Parathyroid adenoma (tissue), 2 donors: ENCODE measurements at regions not wholly inside any gene's neighbourhood (a gene's known extent, or its start where the extent isn't known, plus 50 kb on each side); places are given as distances from the start of the nearest gene placed in this dataset.

Source experiments
- H2AFZ ChIP-seq: fragments of 300-600 bp; sonication (generic); one replicate; pipeline ENCODE4 v1.7.0; 2017; ENCODE audit warnings: antibody characterized with exemption, mild to moderate bottlenecking
- H3K27ac ChIP-seq: fragments of 300-600 bp; sonication (generic); one replicate; pipeline ENCODE4 v1.7.0; 2017
- H3K27me3 ChIP-seq: fragments of 300-600 bp; sonication (generic); one replicate; pipeline ENCODE4 v1.7.0; 2017; ENCODE audit warnings: low read length; ENCODE audit not compliant: control insufficient read depth, insufficient read depth
- H3K36me3 ChIP-seq: fragments of 300-600 bp; sonication (generic); one replicate; pipeline ENCODE4 v1.7.0; 2017; ENCODE audit warnings: low read length; ENCODE audit not compliant: control insufficient read depth, insufficient read depth
- H3K4me1 ChIP-seq: fragments of 300-600 bp; sonication (generic); one replicate; pipeline ENCODE4 v1.7.0; 2017; ENCODE audit warnings: control low read depth
- H3K4me2 ChIP-seq: fragments of 300-600 bp; sonication (generic); one replicate; pipeline ENCODE4 v1.7.0; 2017; ENCODE audit warnings: low read length
- H3K4me3 ChIP-seq: fragments of 300-600 bp; sonication (generic); one replicate; pipeline ENCODE4 v1.7.0; 2017; ENCODE audit warnings: low read depth, low read length
- H3K79me2 ChIP-seq: fragments of 300-600 bp; sonication (generic); one replicate; pipeline ENCODE4 v1.7.0; 2017; ENCODE audit warnings: control low read depth
- H3K9ac ChIP-seq: fragments of 300-600 bp; sonication (generic); one replicate; pipeline ENCODE4 v1.7.0; 2017; ENCODE audit warnings: mild to moderate bottlenecking
- H3K9me3 ChIP-seq: fragments of 300-600 bp; sonication (generic); one replicate; pipeline ENCODE4 v1.7.0; 2017; ENCODE audit warnings: low read length; ENCODE audit not compliant: control insufficient read depth
- TF ChIP-seq, protein P1 (sequence below): fragments of 300-600 bp; sonication (generic); IDR thresholded peaks from one replicate; pipeline ENCODE4 v1.7.0; 2017; ENCODE audit warnings: antibody characterized with exemption, mild to moderate bottlenecking
- donor health status: primary hyperparathyroidism.

DNA sequence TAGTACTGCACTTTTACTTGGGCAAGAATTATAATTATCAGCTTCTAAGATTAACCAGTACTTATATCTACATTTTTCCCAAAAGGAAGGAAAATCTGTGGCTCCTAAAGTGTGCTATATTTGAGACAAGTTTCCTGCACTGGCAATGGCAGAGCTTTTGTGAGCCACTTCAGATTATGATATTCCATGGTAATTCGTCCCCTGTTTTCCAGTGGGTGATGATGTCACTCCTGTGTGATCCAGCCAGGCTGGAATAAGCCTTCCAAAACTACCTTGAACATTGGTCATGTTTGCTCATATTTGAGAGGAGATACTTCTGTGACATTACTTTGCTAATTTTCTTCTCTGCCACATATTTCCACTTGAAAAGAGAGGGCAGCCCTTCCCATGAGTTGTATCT lies 302.1 kb downstream of the MDFIC start:
- H3K9me3 ChIP-seq, result no peaks in the 10 kb centered on the region
- no peaks in the 10 kb centered on the region for H3K36me3 ChIP-seq

DNA sequence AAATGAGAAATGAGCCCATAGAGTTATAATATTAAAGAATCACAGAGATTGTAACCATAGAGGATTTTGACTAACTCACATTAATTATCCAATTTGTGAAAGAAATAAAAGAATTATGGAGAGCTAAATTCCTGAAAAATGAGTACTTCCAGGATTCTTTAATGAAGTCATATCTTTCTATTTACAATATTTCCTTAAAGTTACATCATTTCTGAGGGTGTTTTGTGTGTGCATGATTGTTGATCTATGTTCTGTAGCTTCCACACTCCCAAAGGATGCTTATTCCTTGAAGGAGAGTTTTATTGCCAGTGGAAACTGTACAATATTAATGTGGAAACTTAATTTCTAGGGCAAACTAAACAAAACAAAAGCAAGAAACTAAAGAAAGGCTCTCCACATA lies 299.6 kb downstream of the MDFIC start:
- Histone ChIP-seq H3K4me3 (no peak overlapping the region), H3K9ac (no peak overlapping the region), H3K27ac (no peak overlapping the region), H2AFZ (no peak overlapping the region), H3K4me1 (no peaks in the 10 kb centered on the region), H3K79me2 (no peaks in the 10 kb centered on the region), H3K4me2 (no peak overlapping the region), H3K27me3 (no peaks in the 10 kb centered on the region), H3K9me3 (no peaks in the 10 kb centered on the region), H3K36me3 (no peaks in the 10 kb centered on the region)
- TF ChIP-seq, protein P1, sequence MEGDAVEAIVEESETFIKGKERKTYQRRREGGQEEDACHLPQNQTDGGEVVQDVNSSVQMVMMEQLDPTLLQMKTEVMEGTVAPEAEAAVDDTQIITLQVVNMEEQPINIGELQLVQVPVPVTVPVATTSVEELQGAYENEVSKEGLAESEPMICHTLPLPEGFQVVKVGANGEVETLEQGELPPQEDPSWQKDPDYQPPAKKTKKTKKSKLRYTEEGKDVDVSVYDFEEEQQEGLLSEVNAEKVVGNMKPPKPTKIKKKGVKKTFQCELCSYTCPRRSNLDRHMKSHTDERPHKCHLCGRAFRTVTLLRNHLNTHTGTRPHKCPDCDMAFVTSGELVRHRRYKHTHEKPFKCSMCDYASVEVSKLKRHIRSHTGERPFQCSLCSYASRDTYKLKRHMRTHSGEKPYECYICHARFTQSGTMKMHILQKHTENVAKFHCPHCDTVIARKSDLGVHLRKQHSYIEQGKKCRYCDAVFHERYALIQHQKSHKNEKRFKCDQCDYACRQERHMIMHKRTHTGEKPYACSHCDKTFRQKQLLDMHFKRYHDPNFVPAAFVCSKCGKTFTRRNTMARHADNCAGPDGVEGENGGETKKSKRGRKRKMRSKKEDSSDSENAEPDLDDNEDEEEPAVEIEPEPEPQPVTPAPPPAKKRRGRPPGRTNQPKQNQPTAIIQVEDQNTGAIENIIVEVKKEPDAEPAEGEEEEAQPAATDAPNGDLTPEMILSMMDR, result no peak

More for the DNA sequence above, 302.1 kb downstream of the MDFIC start:
- H3K9ac ChIP-seq, result no peak overlapping the region
- H3K4me3 ChIP-seq, result no peak overlapping the region
- H3K79me2 ChIP-seq, result no peaks in the 10 kb centered on the region
- H2AFZ ChIP-seq, result no peak overlapping the region
- H3K4me2 ChIP-seq, result no peak overlapping the region
- no peaks in the 10 kb centered on the region for H3K27me3 ChIP-seq
- TF ChIP-seq, protein P1, result no peak
- H3K4me1 ChIP-seq, result no peaks in the 10 kb centered on the region
- no peak overlapping the region for H3K27ac ChIP-seq

DNA sequence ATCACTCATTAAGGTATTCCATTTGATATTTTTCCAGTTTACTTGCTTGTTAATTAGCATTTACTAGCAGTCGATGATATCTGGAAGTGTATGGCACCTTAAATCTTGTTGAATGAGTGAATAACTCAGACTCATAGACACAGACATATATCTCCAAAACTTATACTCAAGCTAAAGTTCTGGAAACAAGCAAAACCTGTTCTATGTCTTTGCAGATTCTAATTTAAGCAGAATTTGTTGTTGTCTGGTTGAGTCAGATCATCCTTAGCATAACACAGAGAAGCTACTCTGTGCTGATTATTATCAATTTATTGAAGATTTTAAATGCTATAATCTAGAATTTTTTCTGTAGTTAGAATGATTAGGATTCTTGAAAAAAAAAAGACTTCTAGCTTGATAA lies 296.2 kb downstream of the MDFIC start:
- Histone ChIP-seq H3K4me1 (no peaks in the 10 kb centered on the region), H2AFZ (no peak overlapping the region), H3K27me3 (no peaks in the 10 kb centered on the region), H3K79me2 (no peaks in the 10 kb centered on the region), H3K9me3 (no peaks in the 10 kb centered on the region), H3K27ac (no peak overlapping the region), H3K36me3 (no peaks in the 10 kb centered on the region), H3K4me3 (no peak overlapping the region), H3K9ac (no peak overlapping the region), H3K4me2 (no peak overlapping the region)
- TF ChIP-seq, protein P1, result no peak

DNA sequence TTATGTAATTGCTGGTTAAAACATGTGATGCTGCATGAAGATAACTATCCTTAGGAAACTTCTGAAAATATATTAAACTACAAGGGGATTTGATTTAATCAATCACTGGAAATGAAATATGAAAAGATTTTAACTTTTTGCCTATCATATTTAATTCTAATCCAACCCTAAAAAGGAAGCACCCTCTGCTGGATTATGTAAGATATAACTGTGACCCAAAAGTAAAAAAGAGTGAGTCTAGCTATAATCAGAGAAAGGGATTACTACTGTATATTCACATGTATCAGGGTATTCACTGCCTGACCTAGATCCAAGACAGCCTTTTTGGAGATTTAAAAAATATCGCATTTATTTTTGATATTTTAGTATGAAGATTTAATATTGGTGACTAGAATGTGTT lies 295.5 kb downstream of the MDFIC start:
- Histone ChIP-seq H3K9me3 (no peaks in the 10 kb centered on the region), H3K27ac (no peak overlapping the region), H3K9ac (no peak overlapping the region), H3K36me3 (no peaks in the 10 kb centered on the region), H3K79me2 (no peaks in the 10 kb centered on the region), H3K27me3 (no peaks in the 10 kb centered on the region), H3K4me3 (no peak overlapping the region), H3K4me2 (no peak overlapping the region), H2AFZ (no peak overlapping the region), H3K4me1 (no peaks in the 10 kb centered on the region)
- TF ChIP-seq, protein P1, result peak; percentile 10

DNA sequence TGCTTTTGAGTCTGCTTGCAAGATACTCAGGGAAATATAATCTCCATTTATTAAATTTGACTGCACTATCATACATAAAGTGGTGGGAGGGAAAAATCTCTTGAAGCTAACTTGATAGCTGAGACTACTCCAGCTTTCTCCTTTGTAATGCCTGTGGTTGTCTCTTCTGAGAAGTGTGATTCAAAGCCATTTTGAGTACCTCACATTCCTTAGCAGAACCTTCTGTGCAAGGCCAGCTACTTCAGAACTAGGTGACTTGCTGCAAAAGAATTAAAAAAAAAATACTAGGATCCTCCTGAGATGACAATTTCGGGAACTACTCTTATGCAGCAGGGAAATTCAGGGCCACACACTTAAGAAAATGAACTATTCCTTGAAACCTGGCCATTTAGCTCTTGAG lies 294.8 kb downstream of the MDFIC start:
- no peak overlapping the region for H3K4me3 ChIP-seq
- H3K9ac ChIP-seq, result no peak overlapping the region
- H3K27ac ChIP-seq, result no peak overlapping the region
- H3K4me1 ChIP-seq, result no peaks in the 10 kb centered on the region
- H3K4me2 ChIP-seq, result no peak overlapping the region
- no peaks in the 10 kb centered on the region for H3K79me2 ChIP-seq
- no peaks in the 10 kb centered on the region for H3K27me3 ChIP-seq
- H3K36me3 ChIP-seq, result no peaks in the 10 kb centered on the region
- H3K9me3 ChIP-seq, result no peaks in the 10 kb centered on the region
- no peak overlapping the region for H2AFZ ChIP-seq
- TF ChIP-seq, protein P1, result no peak
